Suprapubic skin (tissue), 4 donors: ENCODE measurements at regions not wholly inside any gene's neighbourhood (a gene's known extent, or its start where the extent isn't known, plus 50 kb on each side); places are given as distances from the start of the nearest gene placed in this dataset.

Experiments
- CTCF ChIP-seq, 2 donors: fragments of 200-600 bp in 1 of 2; fragments of 450-650 bp in 1 of 2; sonication (generic) in 1 of 2; IDR thresholded peaks; one replicate each; pipeline ENCODE4 v1.5.1; 2016 to 2019; ENCODE audit warnings: antibody characterized with exemption in 2 of 2, mild to moderate bottlenecking in 1 of 2, moderate library complexity in 1 of 2
- EP300 ChIP-seq: sonication (generic); formaldehyde crosslinking; IDR thresholded peaks from one replicate; pipeline ENCODE4 v1.6.1; 2017; ENCODE audit warnings: antibody characterized with exemption
- POLR2A ChIP-seq, 2 donors: fragments of 450-650 bp; IDR thresholded peaks; one replicate each; pipeline ENCODE4 v1.6.1; 2017; ENCODE audit warnings: antibody characterized with exemption in 2 of 2, mild to moderate bottlenecking in 2 of 2, moderate library complexity in 2 of 2
- POLR2AphosphoS5 ChIP-seq, 3 donors: sonication (generic); formaldehyde crosslinking; IDR thresholded peaks; one replicate each; pipeline ENCODE4 v1.6.1; 2017; ENCODE audit warnings: antibody characterized with exemption in 3 of 3

- no peak for TF ChIP-seq CTCF (IDR thresholded peaks at IDR 0.05)
- no peak for TF ChIP-seq POLR2A (IDR thresholded peaks at IDR 0.05)
- TF ChIP-seq EP300, result no peak
- no peak for TF ChIP-seq POLR2AphosphoS5 (IDR thresholded peaks at IDR 0.05)
Observed at GRCh38 chr13:105220881-105221280, 1314.6 kb downstream of the EFNB2 start.
